ENCODE measurements at regions not wholly inside any gene's neighbourhood (a gene's known extent, or its start where the extent isn't known, plus 50 kb on each side); places are given as distances from the start of the nearest gene placed in this dataset.

DNA sequence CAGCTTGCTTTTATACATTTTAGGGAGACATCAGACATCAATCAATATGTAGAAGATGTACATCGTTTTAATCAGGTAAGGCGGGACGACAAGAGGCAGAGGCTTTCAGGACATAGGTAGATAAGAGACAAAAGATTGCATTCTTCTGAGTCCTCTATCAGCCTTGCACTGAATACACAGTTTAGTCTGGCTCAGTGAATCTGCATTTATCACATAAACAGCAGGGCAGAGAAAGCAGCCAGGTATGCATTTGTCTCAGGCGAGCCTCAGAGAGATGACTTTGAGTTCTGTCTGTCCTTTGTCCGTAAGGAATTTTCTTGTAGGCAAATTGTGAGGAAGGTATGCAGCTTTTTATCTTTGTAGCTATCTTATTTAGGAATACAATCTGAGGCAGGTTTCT, 202.8 kb upstream of the TAS2R1 start:
- Histone ChIP-seq H3K9ac (ENCODE audit: low read depth in 1 of 2, low read length in 2 of 2) (no peak overlapping the region), H3K4me3 (ENCODE audit: low read depth in 1 of 3, low read length in 3 of 3) (no peak overlapping the region), H3K4me1 (ENCODE audit: control insufficient read depth in 4 of 4, insufficient read depth in 4 of 4, low read length in 3 of 4) (no peaks in the 10 kb centered on the region), H3K27me3 (ENCODE audit: control insufficient read depth in 4 of 4, insufficient read depth in 4 of 4, low read length in 3 of 4) (peaks cover 0 to 2% (median 0%) of the 10 kb centered on the region in 4 donors), H3K9me3 (ENCODE audit: control insufficient read depth in 4 of 4, low read length in 3 of 4) (no peaks in the 10 kb centered on the region), H3K36me3 (ENCODE audit: control insufficient read depth in 4 of 4, insufficient read depth in 3 of 4, low read depth in 1 of 4, low read length in 3 of 4) (no peaks in the 10 kb centered on the region), H3K27ac (ENCODE audit: low read depth in 1 of 2, low read length in 2 of 2) (no peak overlapping the region)
- TF ChIP-seq, protein P1, sequence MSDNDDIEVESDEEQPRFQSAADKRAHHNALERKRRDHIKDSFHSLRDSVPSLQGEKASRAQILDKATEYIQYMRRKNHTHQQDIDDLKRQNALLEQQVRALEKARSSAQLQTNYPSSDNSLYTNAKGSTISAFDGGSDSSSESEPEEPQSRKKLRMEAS (IDR thresholded peaks at IDR 0.05), result no peak
- TF ChIP-seq, protein P2, sequence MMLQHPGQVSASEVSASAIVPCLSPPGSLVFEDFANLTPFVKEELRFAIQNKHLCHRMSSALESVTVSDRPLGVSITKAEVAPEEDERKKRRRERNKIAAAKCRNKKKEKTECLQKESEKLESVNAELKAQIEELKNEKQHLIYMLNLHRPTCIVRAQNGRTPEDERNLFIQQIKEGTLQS (IDR thresholded peaks at IDR 0.05), result no peak
- TF ChIP-seq TAF1 (conservative IDR thresholded peaks at IDR 0.05) (no peak), FOXA1 (IDR thresholded peaks at IDR 0.05) (no peak), SP1 (IDR thresholded peaks at IDR 0.05) (no peak), HNF4G (IDR thresholded peaks at IDR 0.05) (no peak), NR2F2 (IDR thresholded peaks at IDR 0.05) (no peak), FOXA2 (IDR thresholded peaks at IDR 0.05) (no peak), RAD21 (IDR thresholded peaks at IDR 0.05) (no peak), RXRA (IDR thresholded peaks at IDR 0.05) (no peak)
- TF ChIP-seq, protein P3, sequence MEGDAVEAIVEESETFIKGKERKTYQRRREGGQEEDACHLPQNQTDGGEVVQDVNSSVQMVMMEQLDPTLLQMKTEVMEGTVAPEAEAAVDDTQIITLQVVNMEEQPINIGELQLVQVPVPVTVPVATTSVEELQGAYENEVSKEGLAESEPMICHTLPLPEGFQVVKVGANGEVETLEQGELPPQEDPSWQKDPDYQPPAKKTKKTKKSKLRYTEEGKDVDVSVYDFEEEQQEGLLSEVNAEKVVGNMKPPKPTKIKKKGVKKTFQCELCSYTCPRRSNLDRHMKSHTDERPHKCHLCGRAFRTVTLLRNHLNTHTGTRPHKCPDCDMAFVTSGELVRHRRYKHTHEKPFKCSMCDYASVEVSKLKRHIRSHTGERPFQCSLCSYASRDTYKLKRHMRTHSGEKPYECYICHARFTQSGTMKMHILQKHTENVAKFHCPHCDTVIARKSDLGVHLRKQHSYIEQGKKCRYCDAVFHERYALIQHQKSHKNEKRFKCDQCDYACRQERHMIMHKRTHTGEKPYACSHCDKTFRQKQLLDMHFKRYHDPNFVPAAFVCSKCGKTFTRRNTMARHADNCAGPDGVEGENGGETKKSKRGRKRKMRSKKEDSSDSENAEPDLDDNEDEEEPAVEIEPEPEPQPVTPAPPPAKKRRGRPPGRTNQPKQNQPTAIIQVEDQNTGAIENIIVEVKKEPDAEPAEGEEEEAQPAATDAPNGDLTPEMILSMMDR (IDR thresholded peaks at IDR 0.05; ENCODE audit: low read depth, low read length, missing input control), result no peak
- WGBS, result 35% methylated on average over 5 of the region's 5 CpGs
- DNase-seq (ENCODE audit: low spot score), result no peak

DNA sequence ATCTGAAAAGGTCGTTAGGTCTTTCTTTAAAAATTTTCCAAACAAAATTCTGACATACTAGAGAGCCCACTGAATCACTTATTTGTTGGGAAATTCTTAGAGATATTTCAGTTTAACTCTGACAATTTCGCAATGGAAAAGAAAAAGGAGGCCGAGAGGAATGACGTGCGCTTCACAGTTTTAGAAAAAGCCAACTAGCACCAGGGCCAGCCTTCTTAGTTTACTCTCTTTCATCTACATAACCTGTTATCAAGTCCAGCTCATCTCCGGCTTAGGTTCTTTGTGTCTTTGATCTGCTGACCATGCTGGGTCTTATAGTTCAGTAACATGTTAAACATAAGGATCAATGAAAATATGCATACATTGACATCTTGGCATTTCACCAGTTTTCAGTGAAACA, 201.7 kb upstream of the TAS2R1 start:
- TF ChIP-seq FOXA1 (IDR thresholded peaks at IDR 0.05), result no peak
- TF ChIP-seq, protein P1 (IDR thresholded peaks at IDR 0.05), result no peak
- TF ChIP-seq JUND (IDR thresholded peaks at IDR 0.05), result no peak
- TF ChIP-seq GABPA (IDR thresholded peaks at IDR 0.05 in 1 of 2, conservative IDR thresholded peaks at IDR 0.05 in 1 of 2), result no peak
- TF ChIP-seq EGR1 (IDR thresholded peaks at IDR 0.05; ENCODE audit: low read depth in 2 of 2), result no peak
- TF ChIP-seq FOXA2 (IDR thresholded peaks at IDR 0.05), result no peak
- no peak for TF ChIP-seq SP1 (IDR thresholded peaks at IDR 0.05)
- TF ChIP-seq RXRA (IDR thresholded peaks at IDR 0.05), result no peak
- no peak overlapping the region for H3K27ac ChIP-seq (ENCODE audit: low read depth in 1 of 2, low read length in 2 of 2)
- H3K9me3 ChIP-seq (ENCODE audit: control insufficient read depth in 4 of 4, low read length in 3 of 4), result no peaks in the 10 kb centered on the region
- WGBS, result 52% methylated on average over 6 of the region's 6 CpGs
- H3K4me3 ChIP-seq (ENCODE audit: low read depth in 1 of 3, low read length in 3 of 3), result no peak overlapping the region
- no peaks in the 10 kb centered on the region for H3K36me3 ChIP-seq (ENCODE audit: control insufficient read depth in 4 of 4, insufficient read depth in 3 of 4, low read depth in 1 of 4, low read length in 3 of 4)
- H3K27me3 ChIP-seq (ENCODE audit: control insufficient read depth in 4 of 4, insufficient read depth in 4 of 4, low read length in 3 of 4), result peaks cover 0 to 2% (median 0%) of the 10 kb centered on the region in 4 donors
- no peak overlapping the region for H3K9ac ChIP-seq (ENCODE audit: low read depth in 1 of 2, low read length in 2 of 2)
- no peaks in the 10 kb centered on the region for H3K4me1 ChIP-seq (ENCODE audit: control insufficient read depth in 4 of 4, insufficient read depth in 4 of 4, low read length in 3 of 4)
- no peak for DNase-seq (ENCODE audit: low spot score)

DNA sequence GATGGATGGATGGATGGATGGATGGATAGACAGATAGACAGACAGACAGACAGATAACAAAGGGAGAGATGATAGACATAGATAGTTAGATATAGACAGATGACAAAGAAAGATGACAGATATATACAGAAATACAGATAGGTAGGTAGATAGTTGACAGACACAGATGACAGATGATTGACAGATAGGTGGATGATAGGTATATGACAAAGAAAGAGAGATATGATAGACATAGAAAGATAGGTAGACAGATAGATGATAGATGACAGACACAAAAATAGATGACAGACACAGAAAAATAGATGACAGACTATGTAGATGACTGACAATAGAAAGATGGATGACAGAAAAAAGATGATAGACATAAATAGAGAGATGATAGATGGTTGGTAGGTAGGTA, 200.0 kb upstream of the TAS2R1 start:
- Histone ChIP-seq H3K36me3 (ENCODE audit: control insufficient read depth in 4 of 4, insufficient read depth in 3 of 4, low read depth in 1 of 4, low read length in 3 of 4) (no peaks in the 10 kb centered on the region), H3K4me3 (ENCODE audit: low read depth in 1 of 3, low read length in 3 of 3) (no peak overlapping the region), H3K27me3 (ENCODE audit: control insufficient read depth in 4 of 4, insufficient read depth in 4 of 4, low read length in 3 of 4) (peaks cover 0 to 2% (median 0%) of the 10 kb centered on the region in 4 donors), H3K9me3 (ENCODE audit: control insufficient read depth in 4 of 4, low read length in 3 of 4) (no peaks in the 10 kb centered on the region), H3K9ac (ENCODE audit: low read depth in 1 of 2, low read length in 2 of 2) (no peak overlapping the region), H3K27ac (ENCODE audit: low read depth in 1 of 2, low read length in 2 of 2) (no peak overlapping the region), H3K4me1 (ENCODE audit: control insufficient read depth in 4 of 4, insufficient read depth in 4 of 4, low read length in 3 of 4) (no peaks in the 10 kb centered on the region)
- TF ChIP-seq RAD21 (IDR thresholded peaks at IDR 0.05), result no peak
- no peak for TF ChIP-seq GABPA (IDR thresholded peaks at IDR 0.05 in 1 of 2, conservative IDR thresholded peaks at IDR 0.05 in 1 of 2)
- no peak for TF ChIP-seq FOXA1 (IDR thresholded peaks at IDR 0.05)
- no peak for TF ChIP-seq YY1 (IDR thresholded peaks at IDR 0.05)
- no peak for TF ChIP-seq HNF4A (conservative IDR thresholded peaks at IDR 0.05)
- no peak for TF ChIP-seq EGR1 (IDR thresholded peaks at IDR 0.05; ENCODE audit: low read depth in 2 of 2)
- no peak for DNase-seq (ENCODE audit: low spot score)
